Liver (tissue), 3 donors: ENCODE measurements at regions not wholly inside any gene's neighbourhood (a gene's known extent, or its start where the extent isn't known, plus 50 kb on each side); places are given as distances from the start of the nearest gene placed in this dataset.

Source experiments
- GABPA ChIP-seq, 2 donors: IDR thresholded peaks in 1 of 2; conservative IDR thresholded peaks in 1 of 2; 2 replicates each; pipeline ENCODE4 v1.6.1; 2016; ENCODE audit warnings: antibody characterized with exemption in 2 of 2, mild to moderate bottlenecking in 1 of 2, moderate library complexity in 1 of 2
- TF ChIP-seq, protein P1 (sequence below): fragments of 150-350 bp; IDR thresholded peaks from 2 replicates; pipeline ENCODE4 v1.5.1; 2017; ENCODE audit warnings: improper control_type of control experiment, low read depth, low read length; ENCODE audit not compliant: missing input control
- donor health status: healthy.
- donor health status: healthy.

DNA sequence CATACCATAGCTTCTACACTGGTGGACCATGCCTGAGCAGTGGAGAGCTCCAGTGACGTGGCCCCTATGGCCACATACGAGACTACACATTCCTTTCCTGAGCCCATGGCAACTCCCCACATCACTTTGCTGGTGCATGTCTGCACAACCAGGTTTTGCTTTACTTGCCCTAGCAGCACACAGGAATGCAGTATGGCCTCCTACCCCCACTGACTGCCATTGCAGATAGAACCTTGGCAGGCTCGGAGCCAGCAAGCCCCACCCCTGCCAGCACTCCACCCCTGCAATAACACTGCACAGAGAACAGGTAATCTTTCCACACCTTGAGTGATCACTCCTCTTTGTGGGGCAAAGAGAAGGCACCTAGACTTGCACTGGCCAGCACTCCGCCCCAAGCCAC, 531.9 kb upstream of the CAMK1G start:
- TF ChIP-seq, protein P1, sequence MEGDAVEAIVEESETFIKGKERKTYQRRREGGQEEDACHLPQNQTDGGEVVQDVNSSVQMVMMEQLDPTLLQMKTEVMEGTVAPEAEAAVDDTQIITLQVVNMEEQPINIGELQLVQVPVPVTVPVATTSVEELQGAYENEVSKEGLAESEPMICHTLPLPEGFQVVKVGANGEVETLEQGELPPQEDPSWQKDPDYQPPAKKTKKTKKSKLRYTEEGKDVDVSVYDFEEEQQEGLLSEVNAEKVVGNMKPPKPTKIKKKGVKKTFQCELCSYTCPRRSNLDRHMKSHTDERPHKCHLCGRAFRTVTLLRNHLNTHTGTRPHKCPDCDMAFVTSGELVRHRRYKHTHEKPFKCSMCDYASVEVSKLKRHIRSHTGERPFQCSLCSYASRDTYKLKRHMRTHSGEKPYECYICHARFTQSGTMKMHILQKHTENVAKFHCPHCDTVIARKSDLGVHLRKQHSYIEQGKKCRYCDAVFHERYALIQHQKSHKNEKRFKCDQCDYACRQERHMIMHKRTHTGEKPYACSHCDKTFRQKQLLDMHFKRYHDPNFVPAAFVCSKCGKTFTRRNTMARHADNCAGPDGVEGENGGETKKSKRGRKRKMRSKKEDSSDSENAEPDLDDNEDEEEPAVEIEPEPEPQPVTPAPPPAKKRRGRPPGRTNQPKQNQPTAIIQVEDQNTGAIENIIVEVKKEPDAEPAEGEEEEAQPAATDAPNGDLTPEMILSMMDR: no peak
- no peak for TF ChIP-seq GABPA (IDR thresholded peaks at IDR 0.05 in 1 of 2, conservative IDR thresholded peaks at IDR 0.05 in 1 of 2)
